GM12874 (cell line): ENCODE measurements at regions not wholly inside any gene's neighbourhood (a gene's known extent, or its start where the extent isn't known, plus 50 kb on each side); places are given as distances from the start of the nearest gene placed in this dataset.

Source experiments
- CTCF ChIP-seq: IDR thresholded peaks from 2 replicates; pipeline ENCODE4 v1.5.1; 2011; ENCODE audit warnings: low read depth, mild to moderate bottlenecking, control low read depth, low read length, moderate library complexity; ENCODE audit not compliant: insufficient read depth

- no peak for TF ChIP-seq CTCF
Measured at GRCh38 chr13:73851104-73851503, 283.1 kb downstream of the KLF12 start.

GRCh38 chr13:73850104-73850873 lies 283.9 kb downstream of the KLF12 start:
- TF ChIP-seq CTCF, result no peak

GRCh38 chr13:73849292-73849691 lies 284.9 kb downstream of the KLF12 start:
- TF ChIP-seq CTCF, result 0 out of 2 replicates have a peak, but pooled peaks have one; percentile 5

GRCh38 chr13:73844986-73845385 lies 289.2 kb downstream of the KLF12 start:
- TF ChIP-seq CTCF, result no peak

- no peak for TF ChIP-seq CTCF
Measured at GRCh38 chr13:73842626-73843025, 291.6 kb downstream of the KLF12 start.

GRCh38 chr13:73842184-73842583 lies 292.0 kb downstream of the KLF12 start:
- no peak for TF ChIP-seq CTCF

GRCh38 chr13:73837147-73837546 lies 297.1 kb downstream of the KLF12 start:
- no peak for TF ChIP-seq CTCF
